ACHN (cell line): ENCODE measurements at regions not wholly inside any gene's neighbourhood (a gene's known extent, or its start where the extent isn't known, plus 50 kb on each side); places are given as distances from the start of the nearest gene placed in this dataset.
A peak's percentile ranks its signal among the peaks of the same experiment; 100 is the strongest.
"Not testable (repeated sequence)": the region's sequence is repeated elsewhere in the genome, so short reads cannot be mapped to it uniquely, and the experiment has no call there.

ENCODE experiments used
- DNase-seq: peaks from one replicate; pipeline ENCODE4 v3.0.0-alpha.2; 2015
- in situ Hi-C: cut with HindIII; loops from 2 replicates; pipeline ENCODE4 v1.10.0; 2017; ENCODE audit warnings: low sequenced_read_pairs, low pct_ligation_motif_present, low pct_unique_long_range_greater_than_20kb

GRCh38 chr9:2406252-2406651, 215.3 kb upstream of the VLDLR start:
- no peak for DNase-seq

GRCh38 chr9:2407450-2407849, 214.1 kb upstream of the VLDLR start:
- DNase-seq: no peak
- in situ Hi-C loops: no loop called here

More at GRCh38 chr9:2406252-2406651, 215.3 kb upstream of the VLDLR start:
- in situ Hi-C loops: no loop called here

GRCh38 chr9:2411459-2412215, 209.9 kb upstream of the VLDLR start:
- in situ Hi-C loops: no loop called here
- DNase-seq: no peak

- in situ Hi-C loops: no loop called here
Measured at GRCh38 chr9:2413160-2413805, 208.3 kb upstream of the VLDLR start.

GRCh38 chr9:2414465-2414864, 207.1 kb upstream of the VLDLR start:
- DNase-seq: no peak
- in situ Hi-C loops: no loop called here

More at GRCh38 chr9:2413160-2413805, 208.3 kb upstream of the VLDLR start:
- DNase-seq: no peak

- no peak for DNase-seq
- in situ Hi-C loops: no loop called here
Measured at GRCh38 chr9:2415326-2415725, 206.3 kb upstream of the VLDLR start.

GRCh38 chr9:2417730-2418129, 203.9 kb upstream of the VLDLR start:
- DNase-seq: no peak
- in situ Hi-C loops: no loop called here

GRCh38 chr9:2418619-2419018, 203.0 kb upstream of the VLDLR start:
- in situ Hi-C loops: no loop called here
- no peak for DNase-seq

GRCh38 chr9:2419347-2419746, 202.2 kb upstream of the VLDLR start:
- DNase-seq: no peak
- in situ Hi-C loops: no loop called here

- no peak for DNase-seq
Measured at GRCh38 chr9:2420543-2420942, 201.0 kb upstream of the VLDLR start.

GRCh38 chr9:2424619-2425033, 197.0 kb upstream of the VLDLR start:
- DNase-seq: no peak

More at GRCh38 chr9:2420543-2420942, 201.0 kb upstream of the VLDLR start:
- in situ Hi-C loops: no loop called here

GRCh38 chr9:2425676-2426075, 195.9 kb upstream of the VLDLR start:
- DNase-seq: no peak
- in situ Hi-C loops: no loop called here

More at GRCh38 chr9:2424619-2425033, 197.0 kb upstream of the VLDLR start:
- in situ Hi-C loops: no loop called here

GRCh38 chr9:2427120-2427891, 194.3 kb upstream of the VLDLR start:
- in situ Hi-C loops: no loop called here
- no peak for DNase-seq

- no peak for DNase-seq
- in situ Hi-C loops: no loop called here
Measured at GRCh38 chr9:2439957-2440356, 181.6 kb upstream of the VLDLR start.

- DNase-seq, in situ Hi-C loops: not testable (repeated sequence)
Measured at GRCh38 chr9:2443933-2444332, 177.7 kb upstream of the VLDLR start.

- DNase-seq: no peak
- in situ Hi-C loops: no loop called here
Measured at GRCh38 chr9:2448193-2448738, 173.3 kb upstream of the VLDLR start.

GRCh38 chr9:2453106-2453505, 168.5 kb upstream of the VLDLR start:
- in situ Hi-C loops: no loop called here

GRCh38 chr9:2453701-2454100, 167.9 kb upstream of the VLDLR start:
- in situ Hi-C loops: no loop called here
- DNase-seq: peak; percentile 84

More at GRCh38 chr9:2453106-2453505, 168.5 kb upstream of the VLDLR start:
- peak; percentile 3 for DNase-seq

GRCh38 chr9:2459756-2460155, 161.8 kb upstream of the VLDLR start:
- no peak for DNase-seq
- in situ Hi-C loops: no loop called here
